ENCODE measurements at regions not wholly inside any gene's neighbourhood (a gene's known extent, or its start where the extent isn't known, plus 50 kb on each side); places are given as distances from the start of the nearest gene placed in this dataset.

DNA sequence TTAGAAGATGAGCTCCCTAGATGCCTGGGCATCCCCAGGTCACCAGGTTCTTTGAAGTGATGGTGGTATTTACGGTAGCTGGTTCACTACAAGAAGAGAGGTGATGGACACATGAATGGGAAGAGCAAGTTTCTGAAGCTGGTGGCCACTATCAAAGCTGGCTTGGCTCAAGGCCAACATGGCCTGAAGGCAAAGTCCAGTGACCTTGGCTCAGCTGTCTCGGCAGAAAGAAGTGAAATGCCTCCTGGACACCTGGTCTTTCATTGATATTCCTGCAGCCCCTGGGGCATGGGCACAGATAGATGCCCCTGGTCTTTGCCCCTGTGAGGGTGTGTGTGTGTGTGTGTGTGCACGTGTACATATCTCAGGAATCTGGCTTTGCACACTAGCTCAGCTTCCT lies 441.8 kb upstream of the TMPO start:
- no peak overlapping the region for H3K27ac ChIP-seq (ENCODE audit: low read depth, low read length)
- no peak overlapping the region for H3K4me3 ChIP-seq (ENCODE audit: low read length)
- TF ChIP-seq, protein P1, sequence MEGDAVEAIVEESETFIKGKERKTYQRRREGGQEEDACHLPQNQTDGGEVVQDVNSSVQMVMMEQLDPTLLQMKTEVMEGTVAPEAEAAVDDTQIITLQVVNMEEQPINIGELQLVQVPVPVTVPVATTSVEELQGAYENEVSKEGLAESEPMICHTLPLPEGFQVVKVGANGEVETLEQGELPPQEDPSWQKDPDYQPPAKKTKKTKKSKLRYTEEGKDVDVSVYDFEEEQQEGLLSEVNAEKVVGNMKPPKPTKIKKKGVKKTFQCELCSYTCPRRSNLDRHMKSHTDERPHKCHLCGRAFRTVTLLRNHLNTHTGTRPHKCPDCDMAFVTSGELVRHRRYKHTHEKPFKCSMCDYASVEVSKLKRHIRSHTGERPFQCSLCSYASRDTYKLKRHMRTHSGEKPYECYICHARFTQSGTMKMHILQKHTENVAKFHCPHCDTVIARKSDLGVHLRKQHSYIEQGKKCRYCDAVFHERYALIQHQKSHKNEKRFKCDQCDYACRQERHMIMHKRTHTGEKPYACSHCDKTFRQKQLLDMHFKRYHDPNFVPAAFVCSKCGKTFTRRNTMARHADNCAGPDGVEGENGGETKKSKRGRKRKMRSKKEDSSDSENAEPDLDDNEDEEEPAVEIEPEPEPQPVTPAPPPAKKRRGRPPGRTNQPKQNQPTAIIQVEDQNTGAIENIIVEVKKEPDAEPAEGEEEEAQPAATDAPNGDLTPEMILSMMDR (IDR thresholded peaks at IDR 0.05; ENCODE audit: low read depth, low read length, poor library complexity, severe bottlenecking) = no peak
- no peaks in the 10 kb centered on the region for H4K20me1 ChIP-seq (ENCODE audit: control insufficient read depth, insufficient read depth, low read depth, low read length)
- H3K36me3 ChIP-seq (ENCODE audit: control insufficient read depth, low read length) = no peaks in the 10 kb centered on the region
- H3K27me3 ChIP-seq (ENCODE audit: control insufficient read depth, low read length) = no peaks in the 10 kb centered on the region
- H3K79me2 ChIP-seq (ENCODE audit: control insufficient read depth, low read length) = no peaks in the 10 kb centered on the region
- no peaks in the 10 kb centered on the region for H3F3A ChIP-seq (ENCODE audit: control insufficient read depth, insufficient read depth)
- H3K4me1 ChIP-seq (ENCODE audit: control insufficient read depth, low read length) = no peaks in the 10 kb centered on the region
- H3K9me2 ChIP-seq (replicated peaks; ENCODE audit: control insufficient read depth, low read length) = no peaks in the 10 kb centered on the region
- H3K4me2 ChIP-seq (ENCODE audit: low read length) = no peak overlapping the region
- no peaks in the 10 kb centered on the region for H3K9me3 ChIP-seq (ENCODE audit: control insufficient read depth, insufficient read depth, low read length)

- Histone ChIP-seq H3K27me3 (ENCODE audit: control insufficient read depth, low read length) (no peaks in the 10 kb centered on the region), H3F3A (ENCODE audit: control insufficient read depth, insufficient read depth) (no peaks in the 10 kb centered on the region), H3K4me2 (ENCODE audit: low read length) (no peak overlapping the region), H3K4me3 (ENCODE audit: low read length) (no peak overlapping the region), H3K79me2 (ENCODE audit: control insufficient read depth, low read length) (no peaks in the 10 kb centered on the region), H3K36me3 (ENCODE audit: control insufficient read depth, low read length) (no peaks in the 10 kb centered on the region), H3K9me2 (replicated peaks; ENCODE audit: control insufficient read depth, low read length) (no peaks in the 10 kb centered on the region), H3K27ac (ENCODE audit: low read depth, low read length) (no peak overlapping the region), H4K20me1 (ENCODE audit: control insufficient read depth, insufficient read depth, low read depth, low read length) (no peaks in the 10 kb centered on the region), H3K9me3 (ENCODE audit: control insufficient read depth, insufficient read depth, low read length) (no peaks in the 10 kb centered on the region), H3K4me1 (ENCODE audit: control insufficient read depth, low read length) (no peaks in the 10 kb centered on the region)
- no peak for TF ChIP-seq EZH2phosphoT487 (IDR thresholded peaks at IDR 0.05; ENCODE audit: borderline replicate concordance, low read length)
- TF ChIP-seq, protein P1 (IDR thresholded peaks at IDR 0.05; ENCODE audit: low read depth, low read length, poor library complexity, severe bottlenecking) = no peak
Observed at GRCh38 chr12:98074286-98074685, 441.1 kb upstream of the TMPO start.

DNA sequence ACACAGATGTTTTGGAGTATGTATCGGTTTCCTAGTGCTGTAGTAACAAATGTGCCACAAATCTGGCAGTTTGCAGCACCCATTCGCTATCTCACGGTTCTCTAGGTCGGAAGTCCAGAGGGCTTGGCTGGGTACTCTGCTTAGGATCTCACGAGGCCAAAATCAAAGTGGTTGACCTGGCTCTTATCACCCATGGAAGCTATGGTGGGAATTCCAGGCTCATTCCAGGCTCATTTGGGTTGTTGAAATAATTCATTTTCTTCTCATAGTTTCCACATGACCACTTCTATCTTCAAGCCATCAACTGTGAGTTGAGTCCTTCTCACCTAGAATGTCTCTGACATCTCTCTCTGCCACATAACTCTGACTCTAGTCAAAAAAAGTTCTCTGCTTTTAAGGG lies 431.0 kb upstream of the TMPO start:
- H3K4me2 ChIP-seq (ENCODE audit: low read length) = no peak overlapping the region
- no peaks in the 10 kb centered on the region for H3K4me1 ChIP-seq (ENCODE audit: control insufficient read depth, low read length)
- H3K79me2 ChIP-seq (ENCODE audit: control insufficient read depth, low read length) = no peaks in the 10 kb centered on the region
- H3K27ac ChIP-seq (ENCODE audit: low read depth, low read length) = no peak overlapping the region
- no peaks in the 10 kb centered on the region for H3K36me3 ChIP-seq (ENCODE audit: control insufficient read depth, low read length)
- no peaks in the 10 kb centered on the region for H4K20me1 ChIP-seq (ENCODE audit: control insufficient read depth, insufficient read depth, low read depth, low read length)
- no peaks in the 10 kb centered on the region for H3K9me2 ChIP-seq (replicated peaks; ENCODE audit: control insufficient read depth, low read length)
- no peaks in the 10 kb centered on the region for H3F3A ChIP-seq (ENCODE audit: control insufficient read depth, insufficient read depth)
- no peak overlapping the region for H3K4me3 ChIP-seq (ENCODE audit: low read length)
- 0 out of 2 replicates have a peak, but pooled peaks cover 4% of the 10 kb centered on the region for H3K27me3 ChIP-seq (ENCODE audit: control insufficient read depth, low read length)
- no peaks in the 10 kb centered on the region for H3K9me3 ChIP-seq (ENCODE audit: control insufficient read depth, insufficient read depth, low read length)
- no peak for TF ChIP-seq EZH2phosphoT487 (IDR thresholded peaks at IDR 0.05; ENCODE audit: borderline replicate concordance, low read length)
- TF ChIP-seq, protein P1 (IDR thresholded peaks at IDR 0.05; ENCODE audit: low read depth, low read length, poor library complexity, severe bottlenecking) = no peak

All from DOHH2 (cell line).